ENCODE measurements at regions not wholly inside any gene's neighbourhood (a gene's known extent, or its start where the extent isn't known, plus 50 kb on each side); places are given as distances from the start of the nearest gene placed in this dataset.
A peak's percentile ranks its signal among the peaks of the same experiment; 100 is the strongest.
"Not testable (repeated sequence)": the region's sequence is repeated elsewhere in the genome, so short reads cannot be mapped to it uniquely, and the experiment has no call there.

- H3K27me3 ChIP-seq, ATAC-seq, H3K4me3 ChIP-seq, H3K27ac ChIP-seq, H3K9me3 ChIP-seq, H3K36me3 ChIP-seq, H3K4me1 ChIP-seq: not testable (repeated sequence)
- no CpG with 5 or more reads among the region's 11 CpGs for WGBS, 2 donors (ENCODE audit: low coverage in 1 of 2)
Observed at GRCh38 chr14:19511055-19511454, 76.9 kb upstream of the POTEG start.

DNA sequence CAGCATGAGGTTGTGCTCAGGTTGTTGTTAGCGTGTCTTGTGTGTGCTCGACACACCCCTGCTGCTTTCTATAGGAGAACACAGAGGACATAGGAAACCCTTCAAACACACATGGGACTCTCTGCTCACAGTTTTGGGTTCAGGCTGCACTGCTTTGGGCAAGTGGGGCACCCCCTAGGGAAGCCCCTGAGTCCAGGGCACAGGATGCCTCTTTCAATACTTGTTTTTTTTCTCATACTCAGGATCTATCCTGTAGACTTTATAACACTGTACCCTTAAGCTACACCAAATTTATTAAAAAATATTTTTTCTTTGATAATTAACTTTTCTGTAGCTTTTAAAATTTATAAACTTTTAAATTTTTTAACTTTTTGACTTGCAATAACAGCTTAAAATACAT lies 55.3 kb upstream of the POTEG start:
- not testable (repeated sequence) for H3K9me3 ChIP-seq, H3K4me3 ChIP-seq, H3K27me3 ChIP-seq, ATAC-seq, H3K36me3 ChIP-seq, H3K27ac ChIP-seq, H3K4me1 ChIP-seq
- WGBS, 2 donors (ENCODE audit: low coverage in 1 of 2), result no CpG with 5 or more reads among the region's 2 CpGs

DNA sequence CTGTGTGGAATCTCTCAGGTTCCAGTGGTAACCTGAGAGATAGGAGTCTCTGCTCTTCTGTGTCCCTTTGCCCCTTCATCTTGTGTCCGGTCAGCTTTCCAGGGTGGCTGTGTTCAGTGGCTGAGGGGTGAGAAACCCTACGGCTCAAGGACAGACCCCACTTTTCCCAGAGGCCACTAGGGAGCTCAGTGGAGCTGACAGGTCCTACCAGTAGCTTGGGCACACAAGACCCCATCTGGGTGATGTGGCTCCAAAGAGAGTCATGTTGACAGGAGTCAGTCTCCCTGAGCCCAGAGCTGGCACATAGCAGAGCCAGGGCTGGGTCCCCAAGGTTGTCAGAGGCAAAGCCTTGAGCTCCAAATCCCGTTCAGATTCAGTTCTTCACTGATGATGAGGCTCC lies 54.3 kb upstream of the POTEG start:
- H3K4me1 ChIP-seq, H3K36me3 ChIP-seq, H3K9me3 ChIP-seq, H3K27me3 ChIP-seq, H3K4me3 ChIP-seq, ATAC-seq, H3K27ac ChIP-seq: not testable (repeated sequence)
- WGBS, 2 donors (ENCODE audit: low coverage in 1 of 2), result no CpG with 5 or more reads among the region's 3 CpGs

DNA sequence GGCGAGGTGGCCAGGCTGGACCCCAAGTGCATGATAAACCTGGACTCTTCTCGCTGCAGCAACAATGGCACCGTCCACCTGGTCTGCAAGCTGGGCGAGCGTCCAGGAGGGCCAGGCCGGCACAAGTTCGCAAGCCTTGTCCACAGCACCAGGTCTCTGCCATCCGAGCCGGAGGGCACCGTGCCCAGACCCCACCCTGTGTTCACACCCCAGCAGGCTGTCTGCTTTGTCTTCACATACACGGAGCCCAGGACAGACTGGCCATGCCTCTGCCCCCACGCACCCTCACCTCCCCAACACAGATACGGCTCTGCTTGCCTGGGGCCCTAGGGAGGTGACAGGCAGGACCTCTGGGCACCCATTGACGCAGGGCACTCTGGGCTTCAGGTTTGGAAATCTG lies 53.5 kb upstream of the POTEG start:
- H3K27me3 ChIP-seq, H3K36me3 ChIP-seq, H3K4me1 ChIP-seq, H3K9me3 ChIP-seq, H3K4me3 ChIP-seq, H3K27ac ChIP-seq: not testable (repeated sequence)
- peak; percentile 22 for ATAC-seq
- WGBS, 2 donors (ENCODE audit: low coverage in 1 of 2), result no CpG with 5 or more reads among the region's 14 CpGs

GRCh38 chr14:19487265-19487664 lies 53.1 kb upstream of the POTEG start:
- H3K27ac ChIP-seq, H3K4me3 ChIP-seq, H3K27me3 ChIP-seq, H3K9me3 ChIP-seq, H3K36me3 ChIP-seq, H3K4me1 ChIP-seq: not testable (repeated sequence)
- 80 to 88% methylated on average over 3 to 8 of the region's 15 CpGs for WGBS, 2 donors (ENCODE audit: low coverage in 1 of 2)
- ATAC-seq, result peak; percentile 8

GRCh38 chr14:19485346-19485745 lies 51.2 kb upstream of the POTEG start:
- H3K4me3 ChIP-seq, H3K36me3 ChIP-seq, H3K27ac ChIP-seq, H3K4me1 ChIP-seq, H3K9me3 ChIP-seq, H3K27me3 ChIP-seq: not testable (repeated sequence)
- 67 to 75% methylated on average over 2 to 4 of the region's 9 CpGs for WGBS, 2 donors (ENCODE audit: low coverage in 1 of 2)
- peak; percentile 29 for ATAC-seq
